HG02798 (cell line): ENCODE measurements at regions not wholly inside any gene's neighbourhood (a gene's known extent, or its start where the extent isn't known, plus 50 kb on each side); places are given as distances from the start of the nearest gene placed in this dataset.

Experiments
- ATAC-seq: cut with Tn5 transposase; IDR thresholded peaks from one replicate; pipeline ENCODE4 v1.9.1; 2021; ENCODE audit warnings: mild to moderate bottlenecking; ENCODE audit not compliant: unreplicated experiment, poor library complexity

GRCh38 chr2:83595926-83596325, 863.2 kb downstream of the SUCLG1 start:
- no peak for ATAC-seq

GRCh38 chr2:83595121-83595690, 863.9 kb downstream of the SUCLG1 start:
- no peak for ATAC-seq

GRCh38 chr2:83594241-83595120, 864.6 kb downstream of the SUCLG1 start:
- no peak for ATAC-seq

DNA sequence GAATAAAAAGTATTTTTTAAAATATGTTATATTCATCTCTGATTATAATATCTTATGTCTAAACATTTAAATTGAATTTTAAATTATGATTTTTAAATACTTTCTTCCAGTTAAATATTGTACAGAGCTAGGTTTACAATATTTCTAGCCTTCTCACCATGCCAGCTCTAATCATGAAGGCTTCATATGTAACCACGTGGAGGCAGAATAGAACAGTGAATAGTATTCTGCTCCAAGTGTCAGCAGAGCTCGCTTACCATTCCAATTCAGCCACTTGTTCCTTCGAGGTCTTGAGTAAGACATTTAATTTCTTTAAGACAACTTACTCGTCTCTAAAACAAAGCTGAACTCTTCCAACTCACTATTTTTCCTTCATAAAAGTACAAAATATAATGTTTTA, 871.8 kb downstream of the SUCLG1 start:
- ATAC-seq = no peak

- no peak for ATAC-seq
Measured at GRCh38 chr2:83585250-83585649, 873.8 kb downstream of the SUCLG1 start.

DNA sequence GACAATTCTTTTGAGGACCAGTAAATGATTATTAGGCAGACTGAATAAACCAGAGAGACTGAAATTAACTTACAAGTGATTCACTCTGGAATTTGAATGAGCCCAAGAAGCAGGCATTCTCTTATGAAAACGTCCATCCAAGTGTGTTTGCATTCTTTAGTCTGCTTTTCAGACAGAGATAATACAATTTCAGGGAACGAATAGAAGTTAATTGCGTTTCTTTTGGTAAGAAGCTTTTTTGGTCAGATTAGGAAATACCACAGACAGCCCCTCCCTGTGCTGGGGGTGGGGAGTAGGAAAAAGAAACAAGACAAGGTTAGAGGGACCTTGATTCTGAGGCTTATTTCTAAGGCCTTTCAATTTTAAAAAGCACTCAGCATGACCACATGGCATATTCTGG, 874.4 kb downstream of the SUCLG1 start:
- no peak for ATAC-seq

- ATAC-seq = no peak
Measured at GRCh38 chr2:83582589-83582988, 876.5 kb downstream of the SUCLG1 start.

DNA sequence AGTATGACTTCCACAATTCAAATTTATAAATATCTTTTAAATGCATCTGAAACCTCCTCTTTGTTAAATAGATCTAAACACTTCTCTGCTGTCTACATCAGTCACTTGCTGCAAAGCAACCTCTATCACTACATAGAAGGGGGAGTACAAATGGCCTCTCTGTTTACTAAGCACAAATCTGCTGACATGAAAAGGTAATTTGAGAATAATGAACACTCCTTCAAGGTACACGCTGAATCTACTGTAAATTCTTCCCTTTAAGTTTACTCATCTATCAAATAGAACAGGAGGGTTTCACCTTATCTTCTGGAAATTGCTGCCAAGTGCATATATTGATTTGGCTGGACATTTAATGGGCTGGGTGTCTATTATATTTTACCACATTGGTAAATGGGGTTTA, 879.6 kb downstream of the SUCLG1 start:
- ATAC-seq = no peak

DNA sequence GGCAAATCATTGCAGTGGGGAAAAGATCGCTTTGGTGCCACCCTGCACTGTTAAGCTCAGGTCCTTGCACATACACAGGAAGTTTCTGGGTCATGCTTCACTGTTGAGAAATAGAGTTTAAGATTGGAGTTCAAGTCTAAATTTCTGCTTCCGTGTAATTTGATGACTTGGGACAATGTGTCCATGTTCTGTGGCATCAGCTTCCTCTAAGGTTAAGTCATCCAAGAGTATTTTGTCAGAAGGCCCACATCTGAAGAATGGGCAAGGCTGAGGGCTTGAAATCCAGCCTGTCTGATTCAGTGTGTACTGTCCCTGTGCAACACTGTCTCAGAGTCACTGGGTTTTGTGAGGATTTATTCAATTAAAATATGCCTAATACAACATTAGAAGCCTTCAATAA, 880.7 kb downstream of the SUCLG1 start:
- no peak for ATAC-seq

GRCh38 chr2:83574614-83575013, 884.5 kb downstream of the SUCLG1 start:
- no peak for ATAC-seq

DNA sequence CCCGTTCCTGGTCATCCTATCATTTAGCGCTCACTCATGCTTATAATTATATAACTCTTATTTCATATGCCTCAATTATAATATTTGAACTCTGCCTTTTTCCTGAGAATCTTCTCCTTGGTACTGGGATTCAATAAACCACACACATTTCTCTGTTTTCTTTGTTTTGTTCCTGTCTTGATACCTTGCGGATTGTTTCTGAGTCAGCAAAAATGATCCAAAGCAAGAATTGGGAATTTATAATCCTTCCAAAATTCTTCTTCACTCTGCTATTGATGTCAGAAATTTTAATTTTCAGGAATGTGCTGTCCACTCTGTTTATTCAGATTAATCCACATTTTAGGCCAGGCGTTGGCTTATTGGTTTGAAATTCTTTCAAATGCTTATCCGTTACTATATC, 886.0 kb downstream of the SUCLG1 start:
- no peak for ATAC-seq

DNA sequence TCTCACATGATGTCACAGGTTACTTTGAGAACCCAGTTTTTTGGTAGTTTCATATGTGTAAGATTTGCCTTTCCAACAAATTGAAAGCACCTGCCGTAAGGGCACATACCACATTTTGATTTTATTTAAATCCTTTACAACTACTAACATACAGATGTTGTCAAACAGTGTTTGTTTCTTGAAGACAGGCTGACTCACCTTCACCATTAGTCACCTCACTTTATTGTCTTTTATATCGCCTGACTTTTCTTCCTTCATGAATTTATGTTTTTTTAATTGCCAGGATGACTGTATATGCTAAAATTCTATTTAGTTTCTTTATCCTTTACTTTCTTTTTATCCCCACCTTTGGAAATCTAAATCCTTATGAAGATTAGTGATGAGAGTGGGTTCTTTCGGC, 886.7 kb downstream of the SUCLG1 start:
- ATAC-seq = no peak

GRCh38 chr2:83567551-83567950, 891.5 kb downstream of the SUCLG1 start:
- ATAC-seq = no peak

- no peak for ATAC-seq
Measured at GRCh38 chr2:83565626-83566025, 893.5 kb downstream of the SUCLG1 start.

GRCh38 chr2:83565181-83565580, 893.9 kb downstream of the SUCLG1 start:
- ATAC-seq = no peak

DNA sequence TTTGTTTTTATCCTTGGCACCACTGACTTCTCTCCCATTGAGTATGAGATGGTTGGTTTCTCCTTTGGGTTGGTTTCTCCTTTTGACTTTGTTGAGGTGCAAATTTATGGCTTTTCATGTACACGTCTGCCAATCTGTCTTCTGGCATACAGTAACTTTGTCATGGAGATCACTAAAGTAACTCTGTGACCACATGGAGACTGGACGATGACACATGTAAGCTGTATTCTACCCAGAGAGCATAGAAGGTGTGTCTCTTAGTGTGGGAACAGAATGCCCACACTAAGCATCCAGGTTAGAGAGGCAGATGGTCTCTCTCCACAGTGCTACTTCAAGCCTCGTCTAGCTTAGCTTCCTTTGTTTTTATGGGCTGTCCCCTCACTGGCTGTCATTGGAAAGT, 897.5 kb downstream of the SUCLG1 start:
- no peak for ATAC-seq

GRCh38 chr2:83536556-83536955, 922.5 kb downstream of the SUCLG1 start:
- ATAC-seq = no peak

GRCh38 chr2:83534416-83534815, 924.7 kb downstream of the SUCLG1 start:
- ATAC-seq = no peak

DNA sequence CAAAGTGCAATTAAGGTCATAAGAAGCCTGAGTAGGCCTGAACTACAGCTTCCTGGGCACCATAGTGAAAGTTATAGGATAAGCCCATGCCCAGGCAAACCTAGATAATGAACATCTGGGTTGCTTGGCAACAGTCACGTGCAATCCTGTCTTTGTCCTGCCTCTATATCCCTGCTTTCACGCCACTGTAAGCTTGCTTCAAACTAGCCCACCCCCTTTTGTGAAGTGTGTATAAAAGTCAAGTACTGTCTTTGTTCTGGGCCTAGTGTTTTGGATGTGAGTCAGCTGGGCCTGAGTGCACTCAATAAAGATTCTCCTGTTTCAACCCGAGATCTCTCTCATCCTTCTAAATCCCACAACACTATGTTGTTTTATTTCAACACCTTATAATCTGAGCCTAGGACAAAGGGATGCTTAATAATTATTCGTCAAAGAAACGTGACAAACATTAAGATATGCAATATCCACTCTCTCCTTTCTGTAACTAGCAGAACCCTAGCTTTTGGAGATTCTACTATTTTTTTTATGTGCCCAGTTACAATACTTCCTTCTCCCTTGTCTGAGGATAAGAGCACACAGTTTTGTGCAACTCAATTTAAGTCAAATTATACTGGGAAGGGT, 927.8 kb downstream of the SUCLG1 start:
- no peak for ATAC-seq

GRCh38 chr2:83528767-83529166, 930.3 kb downstream of the SUCLG1 start:
- ATAC-seq = no peak

DNA sequence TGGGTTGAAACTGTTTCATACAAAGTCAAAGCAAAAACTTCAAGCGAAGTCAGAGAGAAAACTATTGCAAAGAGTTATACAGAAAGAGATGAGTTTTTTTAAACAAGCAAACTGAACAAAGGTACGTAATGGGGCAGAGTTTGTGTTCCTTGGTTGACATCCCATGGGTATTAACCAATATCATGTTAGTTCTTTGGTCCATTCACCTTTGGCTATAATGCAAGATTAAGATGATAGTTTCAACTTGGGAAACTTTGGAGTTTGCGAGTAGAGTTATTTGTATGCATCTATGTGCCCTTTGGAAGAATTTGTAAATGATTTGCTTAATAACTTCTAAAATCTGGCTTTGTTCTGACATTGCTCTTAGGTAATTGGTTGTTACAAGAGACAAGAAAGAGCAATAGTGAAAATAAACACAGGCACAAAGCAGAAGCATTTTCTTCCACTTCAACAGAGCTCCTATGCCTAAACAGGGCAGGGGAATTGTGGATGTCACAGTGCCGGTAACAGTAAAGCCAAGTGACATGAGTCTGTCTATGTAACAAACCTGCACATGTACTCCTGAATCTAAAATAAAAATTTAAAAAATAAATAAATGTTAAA, 936.1 kb downstream of the SUCLG1 start:
- no peak for ATAC-seq
